Germinal center (tissue), 1 donor: ENCODE measurements at regions not wholly inside any gene's neighbourhood (a gene's known extent, or its start where the extent isn't known, plus 50 kb on each side); places are given as distances from the start of the nearest gene placed in this dataset.

Experiments
- DNase-seq: peaks from one replicate; pipeline ENCODE4 v3.0.0; 2012; ENCODE audit warnings: mixed read lengths, low spot score

- DNase-seq = no peak
These were observed 220.0 kb upstream of the ZBED5 start for GRCh38 chr11:11077898-11078297.

DNA sequence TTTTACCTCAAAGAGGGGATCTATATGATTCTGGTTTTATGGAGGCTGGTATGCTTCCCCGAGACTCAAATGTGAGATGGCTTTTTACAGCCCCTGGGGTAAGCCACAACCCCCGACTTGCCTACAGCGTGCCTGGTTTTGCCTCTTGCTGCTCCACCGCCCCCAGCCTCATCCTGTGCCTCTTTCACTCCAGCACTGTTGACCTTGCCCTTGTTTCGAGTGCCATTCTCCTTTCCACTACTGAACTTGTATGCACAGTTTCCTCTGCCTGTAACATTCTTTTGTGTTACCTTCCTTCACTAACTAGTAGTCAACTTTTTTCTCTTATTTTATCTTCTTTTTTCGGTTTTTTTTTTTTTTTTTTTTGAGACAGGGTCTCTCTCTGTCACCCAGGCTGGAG is 219.0 kb upstream of the ZBED5 start:
- no peak for DNase-seq

DNA sequence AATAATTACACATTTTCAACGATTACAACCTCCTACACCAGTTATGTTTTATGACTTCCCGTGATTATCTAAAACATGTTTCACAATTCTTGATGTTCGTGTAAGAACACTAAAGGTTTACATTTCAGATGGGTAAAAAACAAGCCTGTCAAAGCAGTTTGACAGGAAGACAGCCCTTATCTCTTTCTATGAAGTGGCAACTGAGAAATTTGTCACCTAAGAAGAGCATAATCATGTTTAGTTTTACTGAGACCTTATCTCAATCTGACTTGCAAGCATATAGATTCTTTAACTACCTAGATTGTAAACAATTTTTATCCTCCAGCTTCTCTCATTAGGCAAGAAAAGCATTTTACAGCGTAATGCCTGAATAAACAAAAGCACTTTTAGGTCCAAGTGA is 218.4 kb upstream of the ZBED5 start:
- no peak for DNase-seq

GRCh38 chr11:11075515-11076171 is 217.8 kb upstream of the ZBED5 start:
- DNase-seq = no peak

- DNase-seq = no peak
These were observed 217.0 kb upstream of the ZBED5 start for GRCh38 chr11:11074686-11075335.

DNA sequence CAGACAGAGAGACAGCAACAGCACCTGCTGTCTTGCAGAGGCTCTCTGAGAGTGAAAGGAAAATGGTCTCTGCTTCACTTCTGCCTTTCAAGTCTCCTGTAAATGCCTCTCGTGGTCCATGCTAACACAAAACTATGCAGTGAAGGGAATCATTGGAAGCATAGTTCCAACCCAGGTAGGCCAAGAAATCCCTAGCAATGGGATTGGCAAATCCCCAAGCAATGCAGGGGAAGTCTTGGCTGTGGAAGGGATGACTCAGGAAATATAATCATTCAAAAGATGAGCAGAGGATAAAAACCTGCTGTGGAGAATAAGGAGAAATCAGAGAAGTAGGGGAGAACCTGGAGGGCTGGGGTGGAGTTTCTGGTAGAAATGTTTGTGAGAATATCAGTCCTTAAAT is 216.1 kb upstream of the ZBED5 start:
- DNase-seq = no peak

DNA sequence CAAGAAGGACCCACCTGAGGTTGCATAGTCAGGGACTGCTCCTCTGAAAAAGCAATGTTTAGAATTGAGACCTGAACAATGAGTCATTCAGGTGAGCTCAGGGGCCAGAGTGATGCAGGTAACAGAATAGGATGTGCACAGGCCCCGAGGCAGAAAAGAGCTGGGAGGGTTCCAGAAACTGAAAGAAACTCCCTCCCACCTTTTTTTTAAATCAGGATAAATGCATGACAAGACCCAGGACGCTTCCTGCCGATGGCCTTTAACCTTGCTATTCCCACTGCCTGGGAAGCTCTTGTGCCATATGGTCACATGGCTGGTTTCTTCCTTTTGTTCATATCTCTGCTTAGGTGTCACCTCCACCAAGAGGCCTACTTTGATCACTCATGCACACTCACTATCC is 214.2 kb upstream of the ZBED5 start:
- DNase-seq = no peak

DNA sequence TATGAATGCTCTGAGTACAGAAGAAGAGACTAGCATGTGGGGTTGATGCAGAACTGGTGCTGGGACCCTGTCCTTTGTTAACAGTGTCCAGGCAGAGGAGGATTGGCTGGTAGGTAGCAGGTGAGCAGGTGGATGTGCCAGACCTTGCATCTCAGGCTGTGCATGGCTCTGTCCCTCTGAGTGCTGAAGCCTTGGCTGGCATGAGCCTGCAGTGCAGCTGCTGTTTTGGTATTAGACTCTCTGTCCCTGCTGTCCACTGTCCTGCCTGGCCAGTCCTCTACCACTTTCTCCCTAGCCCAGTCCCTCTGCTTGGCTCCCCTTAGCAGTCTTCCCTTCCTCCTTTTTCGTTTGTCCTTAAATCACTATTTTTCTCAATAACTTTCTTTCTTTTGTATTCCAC is 213.6 kb upstream of the ZBED5 start:
- no peak for DNase-seq

- DNase-seq = no peak
These were observed 213.1 kb upstream of the ZBED5 start for GRCh38 chr11:11070976-11071375.

- DNase-seq = no peak
These were observed 212.3 kb upstream of the ZBED5 start for GRCh38 chr11:11069841-11070835.

- no peak for DNase-seq
These were observed 210.3 kb upstream of the ZBED5 start for GRCh38 chr11:11068113-11068512.

DNA sequence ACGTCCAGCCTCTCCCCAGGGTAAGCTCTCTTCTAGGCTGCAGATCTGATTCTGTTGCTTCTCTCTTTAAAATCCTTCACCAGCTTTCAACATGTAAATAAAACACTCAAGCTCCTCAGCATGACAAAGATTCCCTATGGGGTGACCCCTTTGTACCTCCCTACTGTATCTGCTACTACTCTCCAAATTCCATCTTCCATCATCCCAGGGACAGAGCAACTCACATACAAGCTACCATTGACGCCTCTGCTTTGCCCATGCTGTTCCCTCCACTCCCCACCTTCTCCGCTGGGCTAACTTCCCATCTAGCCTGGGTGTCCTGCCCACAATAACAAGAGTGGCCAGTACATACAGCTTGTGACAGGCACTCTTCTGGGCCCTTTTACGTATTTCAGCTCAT is 207.5 kb upstream of the ZBED5 start:
- no peak for DNase-seq

GRCh38 chr11:11057472-11057854 is 199.6 kb upstream of the ZBED5 start:
- no peak for DNase-seq

DNA sequence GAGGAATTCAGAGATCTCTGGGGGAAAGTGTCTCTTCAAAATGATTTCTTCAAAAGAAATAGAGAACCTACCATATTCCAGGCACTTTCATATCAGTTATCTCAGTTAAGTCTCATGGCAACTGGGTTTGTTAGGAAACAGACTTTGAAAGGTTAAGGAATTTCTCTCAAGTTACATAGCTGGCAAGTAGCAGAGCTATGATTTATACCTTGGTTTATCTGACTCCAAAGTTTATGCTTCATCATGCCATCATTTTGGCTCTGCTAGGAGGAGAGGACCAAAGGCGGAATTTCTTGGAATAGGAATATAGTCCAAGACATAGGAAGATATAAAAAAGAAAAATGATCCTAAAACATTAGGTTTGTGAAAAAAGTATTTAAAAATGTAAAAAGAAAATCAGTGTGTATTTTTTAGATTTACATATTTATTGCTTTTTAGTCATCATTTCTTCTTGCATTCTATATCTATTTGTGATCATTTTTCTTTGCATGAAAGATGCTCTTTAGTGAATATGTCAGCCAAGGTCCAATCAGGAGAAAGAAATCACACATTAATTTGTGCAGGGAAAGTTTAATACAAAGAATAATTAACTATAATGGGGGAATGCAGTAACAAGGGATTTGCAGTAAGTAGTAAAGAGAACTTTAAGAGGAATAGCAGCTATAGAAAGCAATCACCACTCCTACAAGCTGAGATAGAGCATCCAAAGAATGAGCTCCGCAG is 199.1 kb upstream of the ZBED5 start:
- no peak for DNase-seq

DNA sequence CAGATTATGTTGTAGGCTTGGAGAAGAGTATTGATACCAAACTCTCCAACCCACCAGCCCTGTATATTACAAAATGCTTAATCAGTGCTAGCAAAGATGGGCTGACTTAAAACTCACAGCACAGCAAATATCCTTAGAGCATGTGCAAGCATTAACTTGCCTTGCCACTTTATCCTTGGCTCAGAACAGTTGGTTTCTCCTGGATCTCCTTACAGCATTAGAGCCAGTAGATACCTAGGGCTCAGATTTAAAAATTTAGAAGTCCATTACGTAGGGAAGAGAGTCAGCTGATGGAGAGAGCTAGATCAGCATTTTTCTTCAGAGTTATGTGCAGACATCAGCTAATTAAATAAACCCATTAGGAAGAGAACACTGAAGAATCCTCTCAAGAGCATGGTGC is 198.5 kb upstream of the ZBED5 start:
- DNase-seq = no peak

- DNase-seq = no peak
These were observed 190.2 kb upstream of the ZBED5 start for GRCh38 chr11:11047851-11048610.

DNA sequence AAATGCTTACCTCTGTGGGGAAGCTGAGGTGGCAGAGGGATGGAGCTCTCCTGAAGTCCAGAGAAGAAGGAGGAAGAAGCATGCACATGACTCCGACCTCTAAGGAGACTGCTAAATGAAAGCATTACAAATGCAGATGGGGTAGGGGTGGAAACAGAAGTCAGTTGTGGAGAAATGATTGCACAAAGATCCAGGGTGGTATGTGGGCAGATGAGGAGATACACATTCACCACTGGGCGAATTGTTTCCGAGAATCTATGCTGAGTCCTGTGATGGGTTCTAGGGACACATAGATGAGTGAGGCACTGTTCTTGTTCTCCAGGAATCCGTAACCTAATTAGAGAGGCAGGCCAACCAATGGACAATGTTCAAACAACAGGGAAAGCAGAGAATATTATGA is 188.9 kb upstream of the ZBED5 start:
- DNase-seq = no peak

GRCh38 chr11:11045156-11045930 is 187.5 kb upstream of the ZBED5 start:
- DNase-seq = no peak

- DNase-seq = no peak
These were observed 186.4 kb upstream of the ZBED5 start for GRCh38 chr11:11044137-11044855.

- DNase-seq = no peak
These were observed 185.9 kb upstream of the ZBED5 start for GRCh38 chr11:11043721-11044120.
